Gastrocnemius medialis (tissue), 4 donors: ENCODE measurements at regions not wholly inside any gene's neighbourhood (a gene's known extent, or its start where the extent isn't known, plus 50 kb on each side); places are given as distances from the start of the nearest gene placed in this dataset.

ENCODE experiments used
- CTCF ChIP-seq, 5 experiments: fragments of 450-650 bp in 3 of 5; fragments of 200-600 bp in 2 of 5; sonication (generic) in 2 of 5; IDR thresholded peaks in 4 of 5; conservative IDR thresholded peaks in 1 of 5; 1 replicate in 4 of 5; 2 replicates in 1 of 5; pipeline ENCODE4 v1.5.1; 2016 to 2019; ENCODE audit warnings: antibody characterized with exemption in 5 of 5, mild to moderate bottlenecking in 3 of 5, moderate library complexity in 3 of 5
- POLR2A ChIP-seq, 2 donors: fragments of 450-650 bp; IDR thresholded peaks; one replicate each; pipeline ENCODE4 v1.6.1; 2017; ENCODE audit warnings: antibody characterized with exemption in 2 of 2, mild to moderate bottlenecking in 2 of 2, moderate library complexity in 2 of 2

DNA sequence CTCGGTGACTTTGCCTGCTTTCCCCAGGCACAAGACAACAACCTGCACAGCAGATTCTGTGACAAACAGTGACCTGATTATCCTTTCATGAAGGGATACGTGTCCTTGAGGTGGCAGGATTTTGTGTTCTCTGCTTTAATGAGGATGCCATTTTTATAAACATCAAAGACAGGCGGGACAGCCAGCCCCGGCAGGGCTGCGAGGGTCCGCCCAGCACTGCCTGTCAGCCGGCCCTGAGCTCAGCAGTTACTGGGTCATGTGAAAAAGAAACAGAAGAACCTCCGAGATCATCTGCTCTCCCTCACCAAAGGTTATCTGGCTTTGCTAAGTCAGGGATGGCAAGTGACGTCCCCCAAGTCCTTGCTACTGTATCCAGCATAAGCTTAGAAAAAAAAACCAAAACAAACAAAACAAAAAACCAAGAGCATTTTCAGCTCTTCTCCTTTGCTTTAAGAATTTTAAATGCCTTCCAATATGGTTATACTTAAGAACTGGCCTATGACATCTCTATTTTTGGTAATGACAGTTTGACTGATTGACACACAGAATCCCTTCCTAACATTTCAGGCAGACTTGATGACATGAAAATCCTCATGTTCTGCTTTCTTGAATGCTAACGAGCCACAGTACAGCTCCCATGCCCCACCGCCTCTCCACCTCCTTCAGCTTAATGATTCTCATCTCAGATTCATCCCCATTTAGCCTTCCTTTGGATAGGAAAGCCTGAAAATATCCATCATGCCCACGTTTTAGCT, 666.6 kb upstream of the ARGLU1 start:
- TF ChIP-seq CTCF (IDR thresholded peaks at IDR 0.05 in 4 of 5, conservative IDR thresholded peaks at IDR 0.05 in 1 of 5) (no peak), POLR2A (IDR thresholded peaks at IDR 0.05) (no peak)
